Activated naive CD8-positive, alpha-beta T cell (primary cell): ENCODE measurements at regions not wholly inside any gene's neighbourhood (a gene's known extent, or its start where the extent isn't known, plus 50 kb on each side); places are given as distances from the start of the nearest gene placed in this dataset.

Experiments used
- H3K27ac Mint-ChIP-seq: one replicate; pipeline ENCODE4 v1.8.0; 2021; ENCODE audit warnings: mixed read lengths
- H3K27me3 Mint-ChIP-seq: one replicate; pipeline ENCODE4 v1.8.0; 2021; ENCODE audit warnings: mixed read lengths
- H3K36me3 Mint-ChIP-seq: one replicate; pipeline ENCODE4 v1.8.0; 2021; ENCODE audit warnings: mixed read lengths
- H3K4me1 Mint-ChIP-seq: one replicate; pipeline ENCODE4 v1.8.0; 2021; ENCODE audit warnings: low read depth, mixed read lengths
- H3K4me3 Mint-ChIP-seq: one replicate; pipeline ENCODE4 v1.8.0; 2021; ENCODE audit warnings: mild to moderate bottlenecking, mixed read lengths
- H3K9me3 Mint-ChIP-seq: one replicate; pipeline ENCODE4 v1.8.0; 2021; ENCODE audit warnings: low read depth, mixed read lengths

DNA sequence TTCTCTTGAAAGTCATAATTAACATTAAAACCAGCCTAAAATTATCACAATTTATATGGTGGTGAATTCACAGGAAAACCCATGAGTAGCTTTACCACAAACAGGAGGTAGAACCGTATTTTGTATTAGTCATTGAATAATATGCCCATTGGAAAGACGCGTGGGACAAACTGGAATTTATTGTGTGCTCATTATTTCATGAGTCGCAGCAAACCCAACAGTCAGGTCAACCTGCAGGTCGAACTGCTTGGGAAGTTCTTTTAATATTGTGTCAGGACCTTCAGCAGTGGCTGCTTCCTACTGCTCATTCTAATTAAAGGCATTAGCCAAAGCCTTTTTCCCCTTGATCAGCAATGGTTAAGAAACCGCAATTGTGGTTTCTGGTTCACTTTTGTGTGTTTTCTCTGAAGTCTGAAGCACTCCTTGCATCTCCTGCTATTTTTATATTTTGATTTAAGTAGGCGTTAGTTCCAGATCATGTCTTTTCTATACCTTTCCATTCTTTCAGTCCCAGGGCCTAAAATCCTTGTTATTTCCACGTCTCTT is 100.1 kb downstream of the RAB11FIP2 start:
- no peak overlapping the region for H3K4me3 Mint-ChIP-seq

DNA sequence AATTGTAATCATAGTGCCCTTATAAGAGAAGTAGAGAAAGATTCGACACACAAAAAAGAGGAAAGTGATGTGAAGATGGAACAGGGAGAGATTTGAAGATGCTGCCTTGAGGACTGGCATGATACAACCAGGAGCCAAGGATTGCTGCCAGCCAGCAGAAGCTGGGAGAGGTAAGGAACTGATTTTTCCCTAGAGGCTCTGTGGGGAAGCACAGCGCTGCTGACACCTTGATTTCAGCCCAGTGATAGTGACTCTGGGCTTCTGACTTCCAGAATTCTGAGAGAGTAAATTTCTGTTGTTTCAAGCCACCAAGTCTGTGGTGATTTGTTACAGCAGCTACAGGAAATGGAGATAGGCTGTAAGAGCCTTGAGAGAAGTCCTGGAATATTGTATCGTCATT is 98.2 kb downstream of the RAB11FIP2 start:
- Mint-ChIP-seq H3K36me3 (no peaks in the 10 kb centered on the region), H3K27ac (no peak overlapping the region), H3K4me1 (no peaks in the 10 kb centered on the region), H3K9me3 (no peaks in the 10 kb centered on the region), H3K4me3 (no peak overlapping the region), H3K27me3 (peaks cover 6% of the 10 kb centered on the region)

More for the DNA sequence above, 100.1 kb downstream of the RAB11FIP2 start:
- no peaks in the 10 kb centered on the region for H3K9me3 Mint-ChIP-seq
- H3K27ac Mint-ChIP-seq = no peak overlapping the region
- H3K36me3 Mint-ChIP-seq = no peaks in the 10 kb centered on the region
- peaks cover 6% of the 10 kb centered on the region for H3K27me3 Mint-ChIP-seq
- no peaks in the 10 kb centered on the region for H3K4me1 Mint-ChIP-seq

DNA sequence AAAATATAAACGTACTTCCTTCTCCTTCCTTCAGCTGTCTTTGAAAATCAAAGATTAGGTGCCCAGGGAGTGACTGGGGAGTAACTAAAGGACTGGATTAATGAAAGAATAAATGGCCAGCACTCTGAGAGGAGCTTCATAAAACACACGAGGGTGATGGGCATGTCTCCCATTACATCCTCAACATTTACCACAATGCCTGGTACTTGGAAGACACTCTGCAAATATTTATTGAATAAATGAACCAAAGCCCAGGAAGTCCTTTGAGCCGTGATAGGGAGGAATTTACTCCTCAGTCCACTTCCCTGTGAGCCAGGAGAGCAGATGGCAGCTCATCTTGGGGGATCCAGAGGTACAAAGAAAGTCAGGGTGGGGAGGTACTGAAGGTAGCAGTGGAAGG is 96.3 kb downstream of the RAB11FIP2 start:
- H3K27me3 Mint-ChIP-seq = peaks cover 7% of the 10 kb centered on the region
- H3K27ac Mint-ChIP-seq = no peak overlapping the region
- H3K4me3 Mint-ChIP-seq = no peak overlapping the region
- H3K36me3 Mint-ChIP-seq = no peaks in the 10 kb centered on the region
- H3K4me1 Mint-ChIP-seq = no peaks in the 10 kb centered on the region
- no peaks in the 10 kb centered on the region for H3K9me3 Mint-ChIP-seq
